Gastroesophageal sphincter (tissue), 4 donors: ENCODE measurements at regions not wholly inside any gene's neighbourhood (a gene's known extent, or its start where the extent isn't known, plus 50 kb on each side); places are given as distances from the start of the nearest gene placed in this dataset.

Experiments
- ATAC-seq: fragments of 150-250 bp; one replicate; pipeline ENCODE4 v1.9.1; 2016; ENCODE audit warnings: mild to moderate bottlenecking, moderate library complexity
- H3K27ac ChIP-seq, 4 donors: fragments of 200-600 bp; sonication (generic) in 3 of 4; 1 replicate in 3 of 4; 2 replicates in 1 of 4; pipeline ENCODE4 v1.5.1; 2016 to 2019
- H3K27me3 ChIP-seq: fragments of 200-600 bp; sonication (generic); one replicate; pipeline ENCODE4 v1.5.1; 2019
- H3K36me3 ChIP-seq, 2 donors: fragments of 200-600 bp; sonication (generic); one replicate each; pipeline ENCODE4 v1.5.1; 2019; ENCODE audit warnings: control low read depth in 1 of 2
- H3K4me1 ChIP-seq, 3 donors: fragments of 200-600 bp; sonication (generic); 1 replicate in 2 of 3; 2 replicates in 1 of 3; pipeline ENCODE4 v1.5.1; 2016 to 2019; ENCODE audit warnings: control low read depth in 2 of 3
- H3K4me3 ChIP-seq, 2 donors: fragments of 200-600 bp; sonication (generic); one replicate each; pipeline ENCODE4 v1.5.1; 2019; ENCODE audit warnings: mild to moderate bottlenecking in 1 of 2, moderate library complexity in 1 of 2
- H3K9me3 ChIP-seq, 3 donors: fragments of 200-600 bp; sonication (generic); one replicate each; pipeline ENCODE4 v1.5.1; 2017 to 2019; ENCODE audit warnings: control low read depth in 2 of 3
- EP300 ChIP-seq: sonication (generic); formaldehyde crosslinking; IDR thresholded peaks from one replicate; pipeline ENCODE4 v1.6.1; 2017; ENCODE audit warnings: antibody characterized with exemption, mild to moderate bottlenecking
- POLR2A ChIP-seq, 2 donors: fragments of 450-650 bp; IDR thresholded peaks; one replicate each; pipeline ENCODE4 v1.6.1; 2017; ENCODE audit warnings: antibody characterized with exemption in 2 of 2, mild to moderate bottlenecking in 2 of 2, moderate library complexity in 1 of 2
- POLR2AphosphoS5 ChIP-seq: sonication (generic); formaldehyde crosslinking; IDR thresholded peaks from one replicate; pipeline ENCODE4 v1.6.1; 2017; ENCODE audit warnings: antibody characterized with exemption
- WGBS, 2 donors: methylation state at CpG; one replicate each; pipeline ENCODE4 v1.1.5; 2018; ENCODE audit warnings: low coverage in 1 of 2; 5-methylcytosine and 5-hydroxymethylcytosine counted together
- TF ChIP-seq, protein P1 (sequence below), 4 experiments: fragments of 200-600 bp in 2 of 4; fragments of 450-650 bp in 2 of 4; sonication (generic) in 1 of 4; IDR thresholded peaks; one replicate each; pipeline ENCODE4 v1.5.1; 2017 to 2019; ENCODE audit warnings: antibody characterized with exemption in 4 of 4, mild to moderate bottlenecking in 2 of 4, moderate library complexity in 2 of 4

DNA sequence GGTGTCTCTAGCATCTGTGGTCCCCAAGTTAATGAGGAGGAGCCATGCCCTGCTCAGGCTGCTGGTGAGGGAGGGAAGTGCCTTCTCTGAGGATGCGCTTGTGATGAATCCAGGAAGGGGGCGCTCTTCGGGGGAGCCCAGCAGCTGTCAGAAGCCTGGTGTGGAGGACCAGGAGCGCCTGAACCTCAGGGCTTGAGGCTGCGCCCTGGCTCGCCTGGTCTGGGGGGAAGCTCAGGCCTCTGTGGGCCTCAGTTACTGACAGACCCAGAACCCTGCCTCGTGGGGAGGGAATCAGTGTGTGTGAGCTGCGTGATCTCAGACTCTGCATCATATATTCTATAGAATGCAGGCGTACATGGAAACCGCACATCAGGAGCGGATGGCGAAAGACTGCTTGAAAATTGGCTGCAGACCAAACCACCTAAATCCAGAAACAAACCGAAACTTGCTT is 126.1 kb downstream of the SEC14L1 start:
- Histone ChIP-seq H3K9me3 (no peaks in the 10 kb centered on the region), H3K36me3 (no peaks in the 10 kb centered on the region), H3K27me3 (no peaks in the 10 kb centered on the region), H3K4me3 (no peak overlapping the region), H3K4me1 (no peaks in the 10 kb centered on the region), H3K27ac (no peak overlapping the region)
- WGBS, 2 donors = 75 to 82% methylated on average over 3 of the region's 13 CpGs
- TF ChIP-seq POLR2AphosphoS5 (no peak), EP300 (no peak), POLR2A (IDR thresholded peaks at IDR 0.05) (no peak)
- TF ChIP-seq, protein P1, sequence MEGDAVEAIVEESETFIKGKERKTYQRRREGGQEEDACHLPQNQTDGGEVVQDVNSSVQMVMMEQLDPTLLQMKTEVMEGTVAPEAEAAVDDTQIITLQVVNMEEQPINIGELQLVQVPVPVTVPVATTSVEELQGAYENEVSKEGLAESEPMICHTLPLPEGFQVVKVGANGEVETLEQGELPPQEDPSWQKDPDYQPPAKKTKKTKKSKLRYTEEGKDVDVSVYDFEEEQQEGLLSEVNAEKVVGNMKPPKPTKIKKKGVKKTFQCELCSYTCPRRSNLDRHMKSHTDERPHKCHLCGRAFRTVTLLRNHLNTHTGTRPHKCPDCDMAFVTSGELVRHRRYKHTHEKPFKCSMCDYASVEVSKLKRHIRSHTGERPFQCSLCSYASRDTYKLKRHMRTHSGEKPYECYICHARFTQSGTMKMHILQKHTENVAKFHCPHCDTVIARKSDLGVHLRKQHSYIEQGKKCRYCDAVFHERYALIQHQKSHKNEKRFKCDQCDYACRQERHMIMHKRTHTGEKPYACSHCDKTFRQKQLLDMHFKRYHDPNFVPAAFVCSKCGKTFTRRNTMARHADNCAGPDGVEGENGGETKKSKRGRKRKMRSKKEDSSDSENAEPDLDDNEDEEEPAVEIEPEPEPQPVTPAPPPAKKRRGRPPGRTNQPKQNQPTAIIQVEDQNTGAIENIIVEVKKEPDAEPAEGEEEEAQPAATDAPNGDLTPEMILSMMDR (IDR thresholded peaks at IDR 0.05) = no peak
- ATAC-seq = no peak

DNA sequence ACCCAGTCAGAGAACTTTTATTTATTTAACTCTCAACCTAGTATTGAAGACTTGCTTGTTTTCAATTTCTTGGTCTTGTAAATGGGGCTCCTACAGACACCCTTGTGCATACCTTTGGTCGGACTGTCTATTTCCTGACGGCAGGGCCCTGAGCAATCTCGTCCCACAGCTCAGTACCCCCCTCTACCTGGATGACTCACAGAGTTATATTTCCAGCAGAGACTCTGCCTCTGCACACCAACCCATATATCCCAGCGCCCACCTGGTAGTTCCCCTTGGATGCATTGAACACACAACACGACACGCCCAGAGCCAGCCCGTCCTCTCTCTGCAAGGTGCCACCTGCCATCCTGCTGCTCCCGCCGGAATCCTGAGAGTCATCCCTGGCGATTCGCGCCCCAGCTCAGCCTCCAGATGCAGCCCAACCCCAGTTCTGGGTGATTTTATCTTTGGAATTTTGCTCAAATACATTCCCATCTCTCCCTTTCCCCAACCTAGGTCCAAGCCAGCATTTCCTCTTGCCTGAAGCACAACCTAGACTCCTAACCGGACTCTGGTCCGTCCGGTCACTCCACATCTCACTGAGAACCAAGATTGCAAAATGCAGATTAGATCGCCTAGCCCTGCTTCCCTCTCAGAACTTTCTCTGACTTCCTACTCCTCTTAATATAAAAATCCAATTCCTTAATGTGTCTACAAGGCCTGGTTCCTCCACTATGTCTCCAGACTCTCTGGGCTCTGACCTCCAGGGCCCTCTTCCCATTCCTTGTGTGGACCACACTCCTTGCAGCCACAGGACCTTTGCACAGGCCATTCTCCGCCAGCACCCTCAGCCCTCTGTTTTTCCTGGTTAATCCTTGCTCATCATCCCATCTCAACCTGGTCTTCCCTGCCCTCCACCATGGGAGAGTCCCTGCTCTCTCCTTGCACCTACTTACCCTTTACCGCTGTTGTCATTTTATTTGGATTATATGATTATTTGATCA is 129.2 kb downstream of the SEC14L1 start:
- no peak for ATAC-seq
- H3K9me3 ChIP-seq = no peaks in the 10 kb centered on the region
- no peaks in the 10 kb centered on the region for H3K27me3 ChIP-seq
- H3K4me1 ChIP-seq = no peaks in the 10 kb centered on the region
- no peaks in the 10 kb centered on the region for H3K36me3 ChIP-seq
- no peak overlapping the region for H3K27ac ChIP-seq
- H3K4me3 ChIP-seq = no peak overlapping the region
- TF ChIP-seq EP300 (no peak), POLR2AphosphoS5 (no peak)
- TF ChIP-seq, protein P1 (IDR thresholded peaks at IDR 0.05) = no peak
- WGBS, 2 donors = 91 to 97% methylated on average over 9 of the region's 18 CpGs

DNA sequence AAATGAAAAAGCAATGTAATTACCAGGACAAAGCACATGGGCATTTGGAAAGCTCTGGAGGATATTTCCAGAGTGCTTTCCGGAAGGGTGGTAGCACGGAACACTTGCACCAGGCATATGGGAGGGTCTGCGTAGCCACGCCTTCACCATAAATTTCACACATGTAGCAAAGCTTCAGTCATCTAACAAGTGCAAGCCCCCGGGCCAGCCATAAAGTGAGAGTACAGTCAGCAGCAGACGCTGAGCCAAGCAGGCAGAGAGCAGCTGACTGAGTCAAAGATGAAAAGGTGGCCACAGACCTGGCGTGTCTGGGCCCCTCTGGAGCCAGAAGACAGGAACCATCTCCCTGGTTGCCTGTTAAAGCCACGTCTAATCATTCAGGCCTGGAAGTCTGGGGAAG is 130.6 kb downstream of the SEC14L1 start:
- H3K4me3 ChIP-seq = no peak overlapping the region
- WGBS, 2 donors = 81 to 90% methylated on average over 2 to 6 of the region's 8 CpGs
- TF ChIP-seq POLR2A (IDR thresholded peaks at IDR 0.05) (no peak), POLR2AphosphoS5 (no peak), EP300 (no peak)
- TF ChIP-seq, protein P1 (IDR thresholded peaks at IDR 0.05) = no peak
- H3K36me3 ChIP-seq = no peaks in the 10 kb centered on the region
- H3K9me3 ChIP-seq = no peaks in the 10 kb centered on the region
- H3K27me3 ChIP-seq = no peaks in the 10 kb centered on the region
- no peaks in the 10 kb centered on the region for H3K4me1 ChIP-seq
- H3K27ac ChIP-seq = no peak overlapping the region
- no peak for ATAC-seq

DNA sequence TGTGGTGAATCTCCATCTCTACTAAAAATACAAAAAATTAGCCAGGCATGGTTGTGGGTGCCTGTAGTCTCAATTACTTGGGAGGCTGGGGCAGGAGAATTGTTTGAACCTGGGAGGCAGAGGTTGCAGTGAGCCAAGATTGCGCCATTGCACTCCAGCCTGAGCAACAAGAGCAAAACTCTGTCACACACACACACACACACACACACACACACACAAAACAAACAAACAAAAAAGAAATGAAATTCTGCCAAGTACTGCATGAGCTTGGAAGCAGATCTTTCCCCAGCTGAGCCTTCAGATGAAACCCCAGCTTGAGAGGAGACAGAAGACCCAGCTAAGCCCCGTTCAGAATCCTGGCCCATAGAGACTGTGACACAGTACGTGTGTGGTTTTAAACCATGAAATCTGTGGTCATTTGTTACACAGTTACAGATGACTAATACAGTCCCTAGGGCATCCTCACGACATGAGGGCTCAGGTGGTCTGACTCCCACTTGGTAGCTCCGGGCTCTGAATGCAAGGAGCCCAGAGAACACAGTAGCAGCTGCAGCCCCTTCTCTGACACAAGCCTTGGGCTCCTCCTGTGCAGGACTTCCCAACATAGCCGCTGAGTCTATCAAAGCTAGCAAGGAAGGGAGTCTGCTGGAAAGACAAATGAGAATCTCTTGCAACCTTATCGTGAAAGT is 132.8 kb downstream of the SEC14L1 start:
- 73% methylated on average over 3 of the region's 7 CpGs; no CpG with 5 or more reads in 1 of the 2 donors for WGBS, 2 donors
- no peaks in the 10 kb centered on the region for H3K27me3 ChIP-seq
- H3K9me3 ChIP-seq = no peaks in the 10 kb centered on the region
- no peaks in the 10 kb centered on the region for H3K36me3 ChIP-seq
- H3K4me1 ChIP-seq = no peaks in the 10 kb centered on the region
- no peak for TF ChIP-seq POLR2A (IDR thresholded peaks at IDR 0.05)
- TF ChIP-seq POLR2AphosphoS5 = no peak
- TF ChIP-seq EP300 = no peak
- TF ChIP-seq, protein P1 (IDR thresholded peaks at IDR 0.05) = no peak
- no peak overlapping the region for H3K4me3 ChIP-seq
- ATAC-seq = no peak
- H3K27ac ChIP-seq = no peak overlapping the region
